ENCODE measurements at regions not wholly inside any gene's neighbourhood (a gene's known extent, or its start where the extent isn't known, plus 50 kb on each side); places are given as distances from the start of the nearest gene placed in this dataset.

DNA sequence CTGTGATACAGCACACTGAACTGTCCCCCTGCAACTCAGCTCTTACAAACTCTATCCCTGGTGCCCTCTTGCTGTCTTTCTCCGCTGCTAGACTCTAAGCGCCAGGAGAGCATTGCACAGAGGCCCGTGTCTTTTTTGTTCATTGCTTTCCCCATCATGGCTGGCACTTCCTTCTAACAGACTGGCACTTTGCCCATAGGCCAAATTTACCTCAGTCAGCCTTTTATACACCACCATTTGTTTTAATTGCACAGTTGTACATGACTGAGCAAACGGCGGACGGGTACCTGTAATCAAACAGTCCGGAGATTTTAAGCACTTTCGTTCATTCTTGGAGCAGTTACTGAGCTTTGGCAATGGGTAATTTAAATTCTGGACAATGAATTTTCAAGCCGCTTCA lies 102.2 kb upstream of the CLINT1 start:
- no peak for DNase-seq (ENCODE audit: low read depth)
- H3K4me3 ChIP-seq (ENCODE audit: low read length), result no peak overlapping the region
- TF ChIP-seq CTCF (conservative IDR thresholded peaks at IDR 0.05; ENCODE audit: low read depth, low read length), result no peak

GRCh38 chr5:157959370-157959769 lies 100.4 kb upstream of the CLINT1 start:
- H3K4me3 ChIP-seq (ENCODE audit: low read length), result no peak overlapping the region
- TF ChIP-seq CTCF (conservative IDR thresholded peaks at IDR 0.05; ENCODE audit: low read depth, low read length), result no peak

GRCh38 chr5:157956271-157956885 lies 97.4 kb upstream of the CLINT1 start:
- no peak for DNase-seq (ENCODE audit: low read depth)
- no peak for TF ChIP-seq CTCF (conservative IDR thresholded peaks at IDR 0.05; ENCODE audit: low read depth, low read length)
- H3K4me3 ChIP-seq (ENCODE audit: low read length), result no peak overlapping the region

More at GRCh38 chr5:157959370-157959769, 100.4 kb upstream of the CLINT1 start:
- DNase-seq (ENCODE audit: low read depth), result no peak

DNA sequence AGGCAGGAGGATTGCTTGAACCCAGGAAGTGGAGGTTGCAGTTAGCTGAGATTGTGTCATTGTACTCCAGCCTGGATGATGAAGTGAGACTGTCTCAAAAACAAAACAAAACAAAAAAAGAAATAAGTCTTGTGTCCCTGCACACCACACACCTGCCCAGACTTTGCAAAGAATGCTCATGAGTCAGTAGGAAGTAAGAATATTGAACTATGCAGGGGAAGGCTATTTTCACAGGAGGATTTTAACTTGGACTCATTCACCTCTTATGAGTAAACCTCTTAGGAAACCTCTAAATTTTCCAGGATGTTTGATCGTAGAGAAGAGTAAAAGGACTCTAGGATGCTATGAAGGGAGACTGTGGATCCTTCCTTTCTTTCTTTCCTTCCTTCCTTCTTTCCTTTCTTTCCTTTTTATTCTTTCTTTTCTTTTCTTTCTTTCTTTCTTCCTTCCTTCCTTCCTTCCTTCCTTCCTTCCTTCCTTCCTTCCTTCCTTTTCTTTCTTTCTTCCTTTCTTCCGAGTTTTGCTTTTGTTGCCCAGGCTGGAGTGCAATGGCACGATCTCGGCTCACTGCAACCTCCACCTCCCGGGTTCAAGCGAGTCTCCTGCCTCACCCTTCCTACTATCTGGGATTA lies 96.7 kb upstream of the CLINT1 start:
- no peak for TF ChIP-seq CTCF (conservative IDR thresholded peaks at IDR 0.05; ENCODE audit: low read depth, low read length)
- H3K4me3 ChIP-seq (ENCODE audit: low read length), result no peak overlapping the region
- no peak for DNase-seq (ENCODE audit: low read depth)

- no peak for TF ChIP-seq CTCF (conservative IDR thresholded peaks at IDR 0.05; ENCODE audit: low read depth, low read length)
- peak; percentile 84 for DNase-seq (ENCODE audit: low read depth)
- H3K4me3 ChIP-seq (ENCODE audit: low read length), result no peak overlapping the region
Measured at GRCh38 chr5:157952374-157952685, 93.4 kb upstream of the CLINT1 start.

DNA sequence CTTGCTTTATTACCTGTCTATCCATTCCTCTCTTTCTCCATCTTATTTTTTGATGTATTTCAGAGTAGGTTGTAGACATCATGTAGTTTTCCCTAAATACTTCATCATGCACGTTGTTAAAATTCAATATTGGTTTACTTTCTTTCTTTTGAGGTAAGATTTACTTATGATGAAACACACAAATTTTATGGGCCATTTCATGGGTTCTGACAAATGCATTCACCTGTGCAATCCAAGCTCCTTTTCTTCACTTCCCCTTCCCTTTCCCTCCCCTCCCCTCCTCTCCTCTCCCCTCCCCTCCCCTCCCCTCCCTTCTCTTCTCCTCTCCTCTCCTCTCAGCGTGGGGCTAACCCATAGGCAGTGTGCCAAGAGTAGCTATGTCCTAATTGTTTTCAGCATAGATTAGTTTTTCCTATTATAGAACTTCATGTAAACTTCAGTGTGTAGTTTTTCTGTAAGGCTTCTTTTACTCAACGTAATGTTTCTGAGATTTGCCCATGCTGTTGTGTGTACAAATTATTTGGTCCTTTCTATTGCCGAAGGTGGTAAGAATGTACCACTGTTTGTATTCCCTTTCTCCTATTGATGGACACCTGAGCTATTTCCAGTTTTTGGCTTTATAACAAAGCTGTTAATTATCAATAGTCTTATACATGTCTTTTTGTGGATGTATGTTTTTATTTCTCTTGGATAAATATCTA lies 92.9 kb upstream of the CLINT1 start:
- no peak for TF ChIP-seq CTCF (conservative IDR thresholded peaks at IDR 0.05; ENCODE audit: low read depth, low read length)
- H3K4me3 ChIP-seq (ENCODE audit: low read length), result no peak overlapping the region
- DNase-seq (ENCODE audit: low read depth), result no peak

- no peak overlapping the region for H3K4me3 ChIP-seq (ENCODE audit: low read length)
- no peak for TF ChIP-seq CTCF (conservative IDR thresholded peaks at IDR 0.05; ENCODE audit: low read depth, low read length)
- DNase-seq (ENCODE audit: low read depth), result no peak
Measured at GRCh38 chr5:157949520-157949919, 90.6 kb upstream of the CLINT1 start.

Measured in retinal pigment epithelial cell (primary cell).